ENCODE measurements at regions not wholly inside any gene's neighbourhood (a gene's known extent, or its start where the extent isn't known, plus 50 kb on each side); places are given as distances from the start of the nearest gene placed in this dataset.

- DNase-seq (peak in 2 of 5 donors; percentile 54 to 62), ATAC-seq (peak; percentile 76 to 84 (median 77))
- Histone ChIP-seq H3K27me3 (no peaks in the 10 kb centered on the region), H3K4me3 (peak overlapping the region in 1 of 12 donors; percentile 14), H3K36me3 (no peaks in the 10 kb centered on the region), H3K4me1 (peaks cover 4 to 28% (median 21%) of the 10 kb centered on the region in 12 donors), H3K9me3 (no peaks in the 10 kb centered on the region), H3K27ac (peak overlapping the region; percentile 39 to 79 (median 67))
- no peak for TF ChIP-seq POLR2A (IDR thresholded peaks at IDR 0.05)
- TF ChIP-seq CTCF (IDR thresholded peaks at IDR 0.05) = no peak
- WGBS, 4 donors = 30 to 47% (median 35%) methylated on average over 4 of the region's 4 CpGs
- intact Hi-C loops (cut with DNase I) = no loop called here
Observed at GRCh38 chr20:19850198-19850533, 92.1 kb downstream of the RIN2 start.

GRCh38 chr20:19851861-19852260 is 93.8 kb downstream of the RIN2 start:
- WGBS, 4 donors = 47 to 75% (median 56%) methylated on average over 7 of the region's 7 CpGs
- ATAC-seq = peak in 2 of 4 donors; percentile 22 to 55
- intact Hi-C loops (cut with DNase I) = no loop called here

GRCh38 chr20:19855416-19855815 is 97.4 kb downstream of the RIN2 start:
- intact Hi-C loops (cut with DNase I) = no loop called here
- H3K27me3 ChIP-seq = no peaks in the 10 kb centered on the region
- no peak for TF ChIP-seq CTCF (IDR thresholded peaks at IDR 0.05)
- no peak for TF ChIP-seq POLR2A (IDR thresholded peaks at IDR 0.05)
- WGBS, 4 donors = 95 to 97% (median 96%) methylated on average over 3 of the region's 3 CpGs
- DNase-seq (no peak), ATAC-seq (no peak)
- H3K27ac ChIP-seq = no peak overlapping the region
- H3K36me3 ChIP-seq = no peaks in the 10 kb centered on the region
- peaks cover 0 to 16% (median 3%) of the 10 kb centered on the region in 12 donors for H3K4me1 ChIP-seq
- H3K9me3 ChIP-seq = no peaks in the 10 kb centered on the region
- H3K4me3 ChIP-seq = no peak overlapping the region

More at GRCh38 chr20:19851861-19852260, 93.8 kb downstream of the RIN2 start:
- H3K27me3 ChIP-seq = no peaks in the 10 kb centered on the region
- no peak overlapping the region for H3K27ac ChIP-seq
- no peaks in the 10 kb centered on the region for H3K9me3 ChIP-seq
- H3K4me1 ChIP-seq = peaks cover 4 to 28% (median 21%) of the 10 kb centered on the region in 12 donors
- TF ChIP-seq CTCF (IDR thresholded peaks at IDR 0.05) (no peak), POLR2A (IDR thresholded peaks at IDR 0.05) (no peak)
- no peak overlapping the region for H3K4me3 ChIP-seq
- H3K36me3 ChIP-seq = no peaks in the 10 kb centered on the region
- peak in 1 of 5 donors; percentile 44 for DNase-seq

- H3K9me3 ChIP-seq = no peaks in the 10 kb centered on the region
- no peaks in the 10 kb centered on the region for H3K27me3 ChIP-seq
- no peak for TF ChIP-seq CTCF (IDR thresholded peaks at IDR 0.05)
- no peak for TF ChIP-seq POLR2A (IDR thresholded peaks at IDR 0.05)
- H3K4me3 ChIP-seq = no peak overlapping the region
- H3K36me3 ChIP-seq = no peaks in the 10 kb centered on the region
- ATAC-seq (peak in 3 of 4 donors; percentile 13 to 58 (median 52)), DNase-seq (no peak)
- peaks cover 0 to 11% (median 0%) of the 10 kb centered on the region in 12 donors for H3K4me1 ChIP-seq
- intact Hi-C loops (cut with DNase I) = no loop called here
- WGBS, 4 donors = 81 to 88% (median 83%) methylated on average over 9 of the region's 9 CpGs
- H3K27ac ChIP-seq = no peak overlapping the region
Observed at GRCh38 chr20:19858466-19859371, 100.7 kb downstream of the RIN2 start.

All from heart left ventricle (tissue), 16 donors.